ENCODE measurements at regions not wholly inside any gene's neighbourhood (a gene's known extent, or its start where the extent isn't known, plus 50 kb on each side); places are given as distances from the start of the nearest gene placed in this dataset.

GRCh38 chr9:785997-786396 lies 55.5 kb upstream of the DMRT1 start:
- DNase-seq (ENCODE audit: insufficient read length, low spot score) (no peak), FAIRE-seq (no peak)

GRCh38 chr9:786405-786804 lies 55.1 kb upstream of the DMRT1 start:
- no peak for TF ChIP-seq POLR2AphosphoS5 (IDR thresholded peaks at IDR 0.05; ENCODE audit: low read depth, low read length)
- no peak for TF ChIP-seq PAX5 (IDR thresholded peaks at IDR 0.05; ENCODE audit: insufficient read depth, low read length, severe bottlenecking)
- no peak for TF ChIP-seq POU2F2 (IDR thresholded peaks at IDR 0.05; ENCODE audit: low read depth, low read length)
- no peak for TF ChIP-seq SPI1 (IDR thresholded peaks at IDR 0.05; ENCODE audit: low read depth, low read length)
- TF ChIP-seq POLR2A (IDR thresholded peaks at IDR 0.05; ENCODE audit: low read depth, low read length) = no peak
- no peak for TF ChIP-seq TAF1 (IDR thresholded peaks at IDR 0.05; ENCODE audit: low read depth, low read length)
- no peak for DNase-seq (ENCODE audit: insufficient read length, low spot score)
- no peak for FAIRE-seq

More at GRCh38 chr9:785997-786396, 55.5 kb upstream of the DMRT1 start:
- no peak for TF ChIP-seq POLR2AphosphoS5 (IDR thresholded peaks at IDR 0.05; ENCODE audit: low read depth, low read length)
- TF ChIP-seq POLR2A (IDR thresholded peaks at IDR 0.05; ENCODE audit: low read depth, low read length) = no peak

DNA sequence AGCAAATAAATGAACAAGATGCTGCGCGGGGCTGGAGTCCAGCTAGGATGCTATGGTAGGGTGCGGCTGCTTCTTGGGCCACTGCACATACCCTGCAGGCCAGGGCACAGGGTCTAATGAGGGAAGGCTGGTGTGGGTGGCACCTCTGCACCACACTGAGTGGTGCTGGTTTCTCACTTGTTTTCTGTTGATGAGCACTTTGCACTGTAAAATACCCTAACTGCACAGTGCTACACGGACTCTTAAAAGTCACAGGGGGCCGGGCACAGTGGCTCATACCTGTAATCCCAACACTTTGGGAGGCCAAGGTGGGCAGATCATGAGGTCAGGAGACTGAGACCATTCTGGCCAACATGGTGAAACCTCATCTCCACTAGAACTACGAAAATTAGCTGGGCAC lies 52.7 kb upstream of the DMRT1 start:
- DNase-seq (ENCODE audit: insufficient read length, low spot score) = no peak
- no peak for FAIRE-seq

More for the DNA sequence above, 52.7 kb upstream of the DMRT1 start:
- TF ChIP-seq PAX5 (IDR thresholded peaks at IDR 0.05; ENCODE audit: insufficient read depth, low read length, severe bottlenecking) = no peak

Data from GM12891 (cell line).